Pancreas (tissue), 10 donors: ENCODE measurements at regions not wholly inside any gene's neighbourhood (a gene's known extent, or its start where the extent isn't known, plus 50 kb on each side); places are given as distances from the start of the nearest gene placed in this dataset.

Source experiments
- ATAC-seq, 4 donors: fragments of 200-7000 bp; cut with Tn5 transposase; one replicate each; pipeline versions ENCODE4 v1.8.0 to v1.9.1; 2020; ENCODE audit warnings: mild to moderate bottlenecking in 4 of 4, moderate library complexity in 4 of 4
- DNase-seq, 6 donors: peaks; one replicate each; pipeline ENCODE4 v3.0.0-alpha.2; 2020
- FAIRE-seq: peaks from 2 replicates; lab custom pipeline; 2012; peaks lifted over from hg19 to GRCh38; lab: Jason Lieb, UNC
- H3K27ac ChIP-seq, 4 donors: fragments of 200-600 bp; sonication (generic); 1 replicate in 3 of 4; 2 replicates in 1 of 4; pipeline versions ENCODE4 v1.5.0 to v1.8.0; 2020
- H3K27me3 ChIP-seq, 4 donors: fragments of 200-600 bp; one replicate each; pipeline ENCODE4 v1.8.0; 2021
- H3K36me3 ChIP-seq, 3 donors: fragments of 200-600 bp; sonication (generic) in 1 of 3; one replicate each; pipeline versions ENCODE4 v1.5.0 to v1.8.0; 2020 to 2021
- H3K4me1 ChIP-seq, 3 donors: fragments of 200-600 bp; one replicate each; pipeline ENCODE4 v1.8.0; 2021
- H3K4me3 ChIP-seq, 4 donors: fragments of 200-600 bp; sonication (generic) in 2 of 4; one replicate each; pipeline versions ENCODE4 v1.5.0 to v1.8.0; 2020 to 2021
- H3K9me3 ChIP-seq, 4 donors: fragments of 200-600 bp; one replicate each; pipeline ENCODE4 v1.8.0; 2021
- CTCF ChIP-seq, 4 donors: fragments of 200-600 bp; sonication (generic) in 3 of 4; IDR thresholded peaks; one replicate each; pipeline versions ENCODE4 v1.5.0 to v1.8.0; 2021; ENCODE audit warnings: antibody characterized with exemption in 4 of 4
- WGBS, 2 donors: extraction: QIAGEN DNeasy Blood & Tissue Kit; methylation state at CpG; one replicate each; pipeline ENCODE4 v1.1.7; 2013; 5-methylcytosine and 5-hydroxymethylcytosine counted together
- intact Hi-C, 3 donors: fragments of 100-400 bp; cut with DNase I; formaldehyde crosslinking; loops; one replicate each; pipeline versions ENCODE4 v1.11.1 to v1.14.2; 2022
- donor health status: healthy with polysubstance abuse.
- donor health status: DM: no; HTN: no; CAD: no; lungs with moderate emphysema.
- donor health status: DM: no; HTN: no; CAD: no.
- donor health status: control.
- donor health status: control.
- donor health status: Bipolar disorder and iron deficiency.
- donor health status: DM: yes; HTN: yes; CAD: no.
- donor health status: DM: no; HTN: no; CAD: no.
- donor health status: DM: no; HTN: no; CAD: no.
- donor health status: DM: yes; HTN: yes; CAD: no.

- Histone ChIP-seq H3K9me3 (no peaks in the 10 kb centered on the region), H3K27me3 (no peaks in the 10 kb centered on the region), H3K36me3 (no peaks in the 10 kb centered on the region), H3K4me1 (no peaks in the 10 kb centered on the region), H3K27ac (no peak overlapping the region), H3K4me3 (no peak overlapping the region)
- ATAC-seq (no peak), DNase-seq (no peak), FAIRE-seq (no peak)
- 87 to 95% methylated on average over 4 of the region's 4 CpGs for WGBS, 2 donors
- TF ChIP-seq CTCF (IDR thresholded peaks at IDR 0.05): no peak
- intact Hi-C loops: no loop called here
Measured at GRCh38 chr15:47296881-47297280, 420.4 kb upstream of the SEMA6D start.

GRCh38 chr15:47299846-47300434 lies 417.4 kb upstream of the SEMA6D start:
- H3K36me3 ChIP-seq: no peaks in the 10 kb centered on the region
- no peak overlapping the region for H3K4me3 ChIP-seq
- no peaks in the 10 kb centered on the region for H3K27me3 ChIP-seq
- no peak for TF ChIP-seq CTCF (IDR thresholded peaks at IDR 0.05)
- FAIRE-seq (no peak), ATAC-seq (no peak), DNase-seq (no peak)
- WGBS, 2 donors: 74% methylated on average over 5 of the region's 5 CpGs
- no peaks in the 10 kb centered on the region for H3K9me3 ChIP-seq
- no peak overlapping the region for H3K27ac ChIP-seq
- no peaks in the 10 kb centered on the region for H3K4me1 ChIP-seq
- intact Hi-C loops: no loop called here

GRCh38 chr15:47300596-47300995 lies 416.7 kb upstream of the SEMA6D start:
- DNase-seq (no peak), FAIRE-seq (no peak)
- no peaks in the 10 kb centered on the region for H3K4me1 ChIP-seq

GRCh38 chr15:47301481-47301880 lies 415.8 kb upstream of the SEMA6D start:
- Histone ChIP-seq H3K4me3 (no peak overlapping the region), H3K9me3 (no peaks in the 10 kb centered on the region), H3K4me1 (no peaks in the 10 kb centered on the region), H3K27ac (no peak overlapping the region), H3K27me3 (no peaks in the 10 kb centered on the region), H3K36me3 (no peaks in the 10 kb centered on the region)
- no peak for FAIRE-seq
- intact Hi-C loops: no loop called here
- DNase-seq: peak; percentile 9 to 51 (median 18)
- no peak for TF ChIP-seq CTCF (IDR thresholded peaks at IDR 0.05)
- ATAC-seq: peak in 3 of 4 donors; percentile 48 to 90 (median 89)
- 31 to 44% methylated on average over 3 of the region's 3 CpGs for WGBS, 2 donors

More at GRCh38 chr15:47300596-47300995, 416.7 kb upstream of the SEMA6D start:
- Histone ChIP-seq H3K4me3 (no peak overlapping the region), H3K9me3 (no peaks in the 10 kb centered on the region), H3K27ac (no peak overlapping the region), H3K36me3 (no peaks in the 10 kb centered on the region), H3K27me3 (no peaks in the 10 kb centered on the region)
- TF ChIP-seq CTCF (IDR thresholded peaks at IDR 0.05): no peak
- intact Hi-C loops: no loop called here
- ATAC-seq: no peak

- Histone ChIP-seq H3K27ac (no peak overlapping the region), H3K9me3 (no peaks in the 10 kb centered on the region), H3K36me3 (no peaks in the 10 kb centered on the region), H3K4me3 (no peak overlapping the region), H3K27me3 (no peaks in the 10 kb centered on the region), H3K4me1 (no peaks in the 10 kb centered on the region)
- no peak for DNase-seq
- no peak for FAIRE-seq
- no peak for ATAC-seq
- intact Hi-C loops: no loop called here
- TF ChIP-seq CTCF (IDR thresholded peaks at IDR 0.05): no peak
Measured at GRCh38 chr15:47304656-47305055, 412.6 kb upstream of the SEMA6D start.
